ENCODE measurements at regions not wholly inside any gene's neighbourhood (a gene's known extent, or its start where the extent isn't known, plus 50 kb on each side); places are given as distances from the start of the nearest gene placed in this dataset.

GRCh38 chr13:103931885-103932284 is 865.7 kb upstream of the SLC10A2 start:
- no peak overlapping the region for H3K27ac ChIP-seq
- TF ChIP-seq EZH2 (IDR thresholded peaks at IDR 0.05) (no peak), POLR2AphosphoS5 (IDR thresholded peaks at IDR 0.05; ENCODE audit: borderline replicate concordance, low read depth, low read length) (no peak), FOXP2 (optimal IDR thresholded peaks at IDR 0.05; ENCODE audit: control extremely low read depth, extremely low read length, insufficient read depth) (no peak)
- peaks cover 3% of the 10 kb centered on the region; the same call in 1 of the 2 replicates for H3K9me3 ChIP-seq (ENCODE audit: low read depth, low read length)
- no peak for DNase-seq (ENCODE audit: low read depth, low spot score)
- H3K36me3 ChIP-seq (ENCODE audit: insufficient read depth, low read length), result no peaks in the 10 kb centered on the region
- H3K9ac ChIP-seq (ENCODE audit: insufficient read length), result no peak overlapping the region
- H3K4me3 ChIP-seq, result no peak overlapping the region

DNA sequence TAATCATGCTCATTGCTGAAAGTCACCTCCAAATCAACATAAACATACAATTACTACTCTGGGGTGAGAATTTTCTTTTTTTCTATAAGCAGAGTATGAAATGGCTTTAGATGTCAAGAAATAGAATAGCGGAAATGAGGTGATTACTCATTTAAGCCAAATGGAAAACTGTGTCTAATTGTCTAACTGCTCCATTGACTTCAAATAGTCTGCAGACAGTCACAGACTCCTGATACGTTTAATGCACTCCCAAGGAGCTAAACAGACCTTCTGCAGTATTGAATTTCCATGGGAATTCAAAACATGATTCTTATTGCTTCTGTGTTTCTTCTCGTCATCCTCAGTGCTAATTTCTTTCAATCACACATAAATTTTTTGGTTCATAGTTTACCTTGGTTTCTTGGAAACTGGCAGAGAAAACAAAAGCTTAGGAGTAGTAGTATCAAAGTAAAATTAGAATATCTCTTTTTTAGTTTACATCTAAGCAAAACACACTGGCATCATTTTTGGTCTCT is 865.2 kb upstream of the SLC10A2 start:
- H3K9ac ChIP-seq (ENCODE audit: insufficient read length), result no peak overlapping the region
- TF ChIP-seq FOXP2 (optimal IDR thresholded peaks at IDR 0.05; ENCODE audit: control extremely low read depth, extremely low read length, insufficient read depth) (no peak), POLR2AphosphoS5 (IDR thresholded peaks at IDR 0.05; ENCODE audit: borderline replicate concordance, low read depth, low read length) (no peak), EZH2 (IDR thresholded peaks at IDR 0.05) (no peak)
- H3K27ac ChIP-seq, result no peak overlapping the region
- H3K9me3 ChIP-seq (ENCODE audit: low read depth, low read length), result peaks cover 3% of the 10 kb centered on the region; the same call in 1 of the 2 replicates
- DNase-seq (ENCODE audit: low read depth, low spot score), result no peak
- no peak overlapping the region for H3K4me3 ChIP-seq
- no peaks in the 10 kb centered on the region for H3K36me3 ChIP-seq (ENCODE audit: insufficient read depth, low read length)

- H3K9ac ChIP-seq (ENCODE audit: insufficient read length), result no peak overlapping the region
- no peaks in the 10 kb centered on the region for H3K9me3 ChIP-seq (ENCODE audit: low read depth, low read length)
- H3K4me3 ChIP-seq, result no peak overlapping the region
- TF ChIP-seq POLR2AphosphoS5 (IDR thresholded peaks at IDR 0.05; ENCODE audit: borderline replicate concordance, low read depth, low read length) (no peak), EZH2 (IDR thresholded peaks at IDR 0.05) (no peak), FOXP2 (optimal IDR thresholded peaks at IDR 0.05; ENCODE audit: control extremely low read depth, extremely low read length, insufficient read depth) (no peak)
- no peak overlapping the region for H3K27ac ChIP-seq
- DNase-seq (ENCODE audit: low read depth, low spot score), result no peak
- H3K36me3 ChIP-seq (ENCODE audit: insufficient read depth, low read length), result no peaks in the 10 kb centered on the region
These were observed 859.9 kb upstream of the SLC10A2 start for GRCh38 chr13:103926118-103926517.

DNA sequence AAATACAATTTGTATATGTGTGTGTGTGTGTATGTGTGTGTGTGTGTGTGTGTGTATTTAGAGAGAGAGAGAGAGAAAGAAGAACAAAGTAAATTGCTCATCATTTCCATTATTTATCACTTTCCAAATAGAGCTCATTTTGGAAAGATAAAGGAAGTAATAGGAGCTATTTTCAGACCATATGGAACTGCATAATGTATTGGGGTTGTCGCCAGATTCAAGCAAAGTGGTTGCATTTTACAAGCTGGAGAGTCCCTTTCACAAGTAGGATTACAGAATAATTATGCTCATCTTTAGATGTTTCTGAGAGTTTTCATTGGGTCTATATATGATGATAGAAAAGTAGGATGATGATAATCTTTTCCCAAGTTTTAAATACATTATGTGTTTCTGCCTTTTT is 842.7 kb upstream of the SLC10A2 start:
- DNase-seq (ENCODE audit: low read depth, low spot score), result no peak
- Histone ChIP-seq H3K4me3 (no peak overlapping the region), H3K9me3 (ENCODE audit: low read depth, low read length) (no peaks in the 10 kb centered on the region), H3K9ac (ENCODE audit: insufficient read length) (no peak overlapping the region), H3K27ac (no peak overlapping the region), H3K36me3 (ENCODE audit: insufficient read depth, low read length) (no peaks in the 10 kb centered on the region)
- no peak for TF ChIP-seq FOXP2 (optimal IDR thresholded peaks at IDR 0.05; ENCODE audit: control extremely low read depth, extremely low read length, insufficient read depth)
- TF ChIP-seq POLR2AphosphoS5 (IDR thresholded peaks at IDR 0.05; ENCODE audit: borderline replicate concordance, low read depth, low read length), result no peak
- TF ChIP-seq EZH2 (IDR thresholded peaks at IDR 0.05), result no peak

DNA sequence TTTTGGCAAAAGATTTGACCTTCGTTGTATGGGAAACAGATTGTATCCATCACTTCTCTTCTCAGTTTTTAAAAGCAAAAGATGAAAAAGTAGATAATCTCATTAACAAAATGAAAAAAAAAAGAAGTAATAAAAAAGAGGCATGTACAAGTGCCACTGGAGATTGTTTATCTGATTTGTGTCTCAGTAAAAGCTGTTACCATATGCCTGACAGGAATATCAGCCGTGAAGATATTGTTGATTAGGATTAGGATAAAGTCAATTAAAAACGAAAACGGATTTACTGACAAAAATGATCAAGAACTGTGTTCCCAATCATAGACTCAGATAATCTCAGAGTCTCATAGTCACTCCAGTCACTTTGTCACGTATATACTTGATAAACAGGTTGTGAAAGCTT is 842.1 kb upstream of the SLC10A2 start:
- no peaks in the 10 kb centered on the region for H3K9me3 ChIP-seq (ENCODE audit: low read depth, low read length)

DNA sequence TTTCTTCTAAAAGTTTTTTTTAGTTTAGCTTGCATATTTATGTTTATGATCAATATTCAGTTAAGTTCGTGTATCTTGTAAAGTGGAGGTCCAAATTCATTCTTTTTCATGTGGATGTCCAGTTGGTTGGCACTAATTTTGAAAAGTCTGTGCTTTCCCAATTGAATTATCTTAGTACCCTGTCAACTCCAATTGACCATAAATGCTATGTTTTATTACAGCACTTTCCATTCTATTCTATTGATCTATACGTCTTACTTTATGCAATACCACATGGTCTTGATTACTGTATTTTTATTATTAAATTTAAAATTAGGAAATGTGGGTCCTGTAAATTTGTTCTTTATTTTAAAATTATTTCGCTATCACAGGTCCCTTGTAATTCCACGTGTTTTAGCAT is 837.6 kb upstream of the SLC10A2 start:
- no peak overlapping the region for H3K4me3 ChIP-seq
- TF ChIP-seq EZH2 (IDR thresholded peaks at IDR 0.05), result no peak
- no peak for TF ChIP-seq FOXP2 (optimal IDR thresholded peaks at IDR 0.05; ENCODE audit: control extremely low read depth, extremely low read length, insufficient read depth)
- no peak for TF ChIP-seq POLR2AphosphoS5 (IDR thresholded peaks at IDR 0.05; ENCODE audit: borderline replicate concordance, low read depth, low read length)
- H3K27ac ChIP-seq, result no peak overlapping the region
- no peaks in the 10 kb centered on the region for H3K36me3 ChIP-seq (ENCODE audit: insufficient read depth, low read length)
- no peak for DNase-seq (ENCODE audit: low read depth, low spot score)
- H3K9ac ChIP-seq (ENCODE audit: insufficient read length), result no peak overlapping the region
- no peaks in the 10 kb centered on the region for H3K9me3 ChIP-seq (ENCODE audit: low read depth, low read length)

More for the DNA sequence above, 842.1 kb upstream of the SLC10A2 start:
- Histone ChIP-seq H3K4me3 (no peak overlapping the region), H3K9ac (ENCODE audit: insufficient read length) (no peak overlapping the region), H3K27ac (no peak overlapping the region), H3K36me3 (ENCODE audit: insufficient read depth, low read length) (no peaks in the 10 kb centered on the region)
- DNase-seq (ENCODE audit: low read depth, low spot score), result no peak
- TF ChIP-seq POLR2AphosphoS5 (IDR thresholded peaks at IDR 0.05; ENCODE audit: borderline replicate concordance, low read depth, low read length), result no peak
- TF ChIP-seq FOXP2 (optimal IDR thresholded peaks at IDR 0.05; ENCODE audit: control extremely low read depth, extremely low read length, insufficient read depth), result no peak
- TF ChIP-seq EZH2 (IDR thresholded peaks at IDR 0.05), result no peak

DNA sequence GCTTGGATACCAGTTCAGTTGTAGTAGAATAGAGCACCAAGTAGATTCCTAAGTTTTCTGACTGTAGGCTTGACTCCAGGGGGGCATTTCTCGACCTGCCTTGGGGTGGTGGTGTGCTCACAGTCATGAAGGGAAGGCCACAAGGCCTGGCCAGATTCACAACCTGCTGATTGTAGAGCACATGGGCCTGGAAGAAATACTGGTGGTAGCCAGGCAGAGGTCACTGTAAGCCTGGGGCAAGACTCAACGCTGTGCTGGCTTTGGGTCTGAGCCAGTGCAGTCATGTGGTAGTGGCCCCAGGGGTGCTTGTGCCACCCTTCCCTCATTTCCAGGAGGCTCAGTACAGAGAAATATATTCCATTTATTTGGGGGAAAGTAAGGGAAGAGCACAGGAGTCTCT is 832.3 kb upstream of the SLC10A2 start:
- DNase-seq (ENCODE audit: low read depth, low spot score), result no peak
- Histone ChIP-seq H3K4me3 (no peak overlapping the region), H3K9ac (ENCODE audit: insufficient read length) (no peak overlapping the region), H3K27ac (no peak overlapping the region), H3K9me3 (ENCODE audit: low read depth, low read length) (no peaks in the 10 kb centered on the region), H3K36me3 (ENCODE audit: insufficient read depth, low read length) (no peaks in the 10 kb centered on the region)
- no peak for TF ChIP-seq FOXP2 (optimal IDR thresholded peaks at IDR 0.05; ENCODE audit: control extremely low read depth, extremely low read length, insufficient read depth)

- no peak for DNase-seq (ENCODE audit: low read depth, low spot score)
- Histone ChIP-seq H3K27ac (no peak overlapping the region), H3K9me3 (ENCODE audit: low read depth, low read length) (no peaks in the 10 kb centered on the region), H3K9ac (ENCODE audit: insufficient read length) (no peak overlapping the region), H3K36me3 (ENCODE audit: insufficient read depth, low read length) (no peaks in the 10 kb centered on the region), H3K4me3 (no peak overlapping the region)
- TF ChIP-seq POLR2AphosphoS5 (IDR thresholded peaks at IDR 0.05; ENCODE audit: borderline replicate concordance, low read depth, low read length) (no peak), EZH2 (IDR thresholded peaks at IDR 0.05) (no peak), FOXP2 (optimal IDR thresholded peaks at IDR 0.05; ENCODE audit: control extremely low read depth, extremely low read length, insufficient read depth) (no peak)
These were observed 829.8 kb upstream of the SLC10A2 start for GRCh38 chr13:103895835-103896531.

GRCh38 chr13:103894626-103895025 is 828.4 kb upstream of the SLC10A2 start:
- H3K36me3 ChIP-seq (ENCODE audit: insufficient read depth, low read length), result no peaks in the 10 kb centered on the region

More at GRCh38 chr13:103894626-103895025, 828.4 kb upstream of the SLC10A2 start:
- no peaks in the 10 kb centered on the region for H3K9me3 ChIP-seq (ENCODE audit: low read depth, low read length)
- H3K4me3 ChIP-seq, result no peak overlapping the region
- H3K27ac ChIP-seq, result no peak overlapping the region
- DNase-seq (ENCODE audit: low read depth, low spot score), result no peak
- H3K9ac ChIP-seq (ENCODE audit: insufficient read length), result no peak overlapping the region
- TF ChIP-seq FOXP2 (optimal IDR thresholded peaks at IDR 0.05; ENCODE audit: control extremely low read depth, extremely low read length, insufficient read depth), result no peak
- TF ChIP-seq EZH2 (IDR thresholded peaks at IDR 0.05), result no peak
- TF ChIP-seq POLR2AphosphoS5 (IDR thresholded peaks at IDR 0.05; ENCODE audit: borderline replicate concordance, low read depth, low read length), result no peak

All from SK-N-MC (cell line).